HFF-Myc (cell line): ENCODE measurements at regions not wholly inside any gene's neighbourhood (a gene's known extent, or its start where the extent isn't known, plus 50 kb on each side); places are given as distances from the start of the nearest gene placed in this dataset.

ENCODE experiments used
- DNase-seq: peaks from one replicate; pipeline ENCODE4 v3.0.0-alpha.2; 2011; ENCODE audit warnings: low read depth; ENCODE audit errors: extremely low read depth
- H3K4me3 ChIP-seq: replicated peaks from 2 replicates; pipeline ENCODE4 v1.5.1; 2011; ENCODE audit warnings: low read depth, mild to moderate bottlenecking, control low read depth, low read length
- TF ChIP-seq, protein P1 (sequence below): IDR thresholded peaks from 2 replicates; pipeline ENCODE4 v1.5.1; 2012; ENCODE audit warnings: mild to moderate bottlenecking, low read depth, low read length, control low read depth; ENCODE audit errors: missing control alignments

- DNase-seq = no peak
- H3K4me3 ChIP-seq = no peak overlapping the region
- TF ChIP-seq, protein P1, sequence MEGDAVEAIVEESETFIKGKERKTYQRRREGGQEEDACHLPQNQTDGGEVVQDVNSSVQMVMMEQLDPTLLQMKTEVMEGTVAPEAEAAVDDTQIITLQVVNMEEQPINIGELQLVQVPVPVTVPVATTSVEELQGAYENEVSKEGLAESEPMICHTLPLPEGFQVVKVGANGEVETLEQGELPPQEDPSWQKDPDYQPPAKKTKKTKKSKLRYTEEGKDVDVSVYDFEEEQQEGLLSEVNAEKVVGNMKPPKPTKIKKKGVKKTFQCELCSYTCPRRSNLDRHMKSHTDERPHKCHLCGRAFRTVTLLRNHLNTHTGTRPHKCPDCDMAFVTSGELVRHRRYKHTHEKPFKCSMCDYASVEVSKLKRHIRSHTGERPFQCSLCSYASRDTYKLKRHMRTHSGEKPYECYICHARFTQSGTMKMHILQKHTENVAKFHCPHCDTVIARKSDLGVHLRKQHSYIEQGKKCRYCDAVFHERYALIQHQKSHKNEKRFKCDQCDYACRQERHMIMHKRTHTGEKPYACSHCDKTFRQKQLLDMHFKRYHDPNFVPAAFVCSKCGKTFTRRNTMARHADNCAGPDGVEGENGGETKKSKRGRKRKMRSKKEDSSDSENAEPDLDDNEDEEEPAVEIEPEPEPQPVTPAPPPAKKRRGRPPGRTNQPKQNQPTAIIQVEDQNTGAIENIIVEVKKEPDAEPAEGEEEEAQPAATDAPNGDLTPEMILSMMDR = no peak
Observed at GRCh38 chr6:4364711-4365110, 229.3 kb upstream of the ECI2 start.

GRCh38 chr6:4364172-4364571 is 228.8 kb upstream of the ECI2 start:
- TF ChIP-seq, protein P1 = no peak
- no peak overlapping the region for H3K4me3 ChIP-seq
- no peak for DNase-seq

DNA sequence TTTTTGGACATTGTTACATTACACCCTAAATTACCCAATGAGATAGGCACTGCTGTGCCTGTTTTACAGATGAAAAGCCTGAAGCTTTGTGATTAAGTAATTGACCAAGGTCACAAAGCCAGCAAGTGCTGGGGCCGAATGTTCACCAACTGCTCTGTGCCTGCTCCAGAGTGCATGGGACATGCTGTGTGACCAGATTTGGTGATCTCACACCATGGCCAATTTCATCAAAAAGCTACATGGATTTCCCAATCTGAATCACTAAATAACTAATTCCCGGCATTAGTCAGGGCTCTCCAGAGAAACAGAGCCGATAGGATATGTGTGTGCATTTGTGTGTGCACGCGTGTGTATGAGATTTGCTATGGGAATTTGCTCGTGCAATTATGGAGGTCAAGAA is 228.3 kb upstream of the ECI2 start:
- H3K4me3 ChIP-seq = no peak overlapping the region
- no peak for DNase-seq
- TF ChIP-seq, protein P1 = no peak

DNA sequence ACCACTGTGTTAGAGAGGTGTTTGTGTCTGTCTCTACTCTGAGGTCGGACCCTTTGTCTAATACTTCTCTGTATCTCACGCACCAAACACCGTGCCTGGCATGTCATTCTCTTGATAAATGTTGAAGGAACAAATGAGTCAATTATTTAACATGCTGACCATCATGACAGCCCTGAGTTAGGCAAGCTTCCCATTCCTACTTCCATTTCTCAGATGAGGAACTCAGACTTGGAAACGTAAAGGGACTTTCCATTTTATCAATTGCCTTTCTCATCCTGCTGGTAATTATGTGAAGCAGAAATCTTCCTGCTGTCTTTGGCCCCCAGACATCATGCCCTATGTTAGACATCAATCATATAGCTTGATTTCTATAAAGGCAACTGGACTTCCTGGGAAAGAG is 227.0 kb upstream of the ECI2 start:
- TF ChIP-seq, protein P1 = no peak
- no peak overlapping the region for H3K4me3 ChIP-seq
- no peak for DNase-seq

GRCh38 chr6:4360920-4361319 is 225.5 kb upstream of the ECI2 start:
- H3K4me3 ChIP-seq = no peak overlapping the region
- TF ChIP-seq, protein P1 = no peak
- DNase-seq = no peak

DNA sequence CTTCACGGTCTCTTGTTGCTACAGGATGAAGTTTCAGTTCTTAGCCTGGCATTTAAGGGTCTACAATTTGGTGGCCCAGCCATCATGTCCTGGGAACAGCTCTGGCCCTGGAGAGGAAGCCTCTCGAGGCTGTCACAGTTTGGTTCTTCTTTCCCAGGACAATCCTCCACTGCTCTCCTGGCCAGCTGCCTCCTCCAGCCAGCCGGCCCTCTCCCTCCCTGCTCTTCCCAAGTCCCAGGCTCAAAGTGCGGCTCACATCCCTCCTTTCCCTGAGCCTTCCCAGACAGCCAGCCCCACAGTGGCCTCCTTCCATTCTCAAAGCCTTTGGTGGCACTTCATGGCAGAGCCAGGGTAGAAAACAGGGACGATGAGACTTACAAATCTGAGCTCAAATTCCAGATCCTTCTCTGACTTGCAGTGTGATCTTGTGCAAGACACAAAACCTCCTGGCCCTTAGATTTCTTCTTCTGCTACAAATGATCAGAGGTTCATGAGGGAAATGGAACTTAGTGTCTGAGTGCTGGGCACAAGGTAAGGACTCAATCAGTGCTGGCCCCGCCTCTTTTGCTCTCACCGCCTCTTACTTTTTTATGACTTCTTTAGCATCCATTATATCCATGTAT is 223.8 kb upstream of the ECI2 start:
- no peak for DNase-seq
- no peak overlapping the region for H3K4me3 ChIP-seq
- TF ChIP-seq, protein P1 = no peak
